ENCODE measurements at regions not wholly inside any gene's neighbourhood (a gene's known extent, or its start where the extent isn't known, plus 50 kb on each side); places are given as distances from the start of the nearest gene placed in this dataset.

GRCh38 chr4:120225527-120225926 is 158.9 kb upstream of the MAD2L1 start:
- TF ChIP-seq, protein P1, sequence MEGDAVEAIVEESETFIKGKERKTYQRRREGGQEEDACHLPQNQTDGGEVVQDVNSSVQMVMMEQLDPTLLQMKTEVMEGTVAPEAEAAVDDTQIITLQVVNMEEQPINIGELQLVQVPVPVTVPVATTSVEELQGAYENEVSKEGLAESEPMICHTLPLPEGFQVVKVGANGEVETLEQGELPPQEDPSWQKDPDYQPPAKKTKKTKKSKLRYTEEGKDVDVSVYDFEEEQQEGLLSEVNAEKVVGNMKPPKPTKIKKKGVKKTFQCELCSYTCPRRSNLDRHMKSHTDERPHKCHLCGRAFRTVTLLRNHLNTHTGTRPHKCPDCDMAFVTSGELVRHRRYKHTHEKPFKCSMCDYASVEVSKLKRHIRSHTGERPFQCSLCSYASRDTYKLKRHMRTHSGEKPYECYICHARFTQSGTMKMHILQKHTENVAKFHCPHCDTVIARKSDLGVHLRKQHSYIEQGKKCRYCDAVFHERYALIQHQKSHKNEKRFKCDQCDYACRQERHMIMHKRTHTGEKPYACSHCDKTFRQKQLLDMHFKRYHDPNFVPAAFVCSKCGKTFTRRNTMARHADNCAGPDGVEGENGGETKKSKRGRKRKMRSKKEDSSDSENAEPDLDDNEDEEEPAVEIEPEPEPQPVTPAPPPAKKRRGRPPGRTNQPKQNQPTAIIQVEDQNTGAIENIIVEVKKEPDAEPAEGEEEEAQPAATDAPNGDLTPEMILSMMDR (IDR thresholded peaks at IDR 0.05), result no peak
- TF ChIP-seq, protein P2, sequence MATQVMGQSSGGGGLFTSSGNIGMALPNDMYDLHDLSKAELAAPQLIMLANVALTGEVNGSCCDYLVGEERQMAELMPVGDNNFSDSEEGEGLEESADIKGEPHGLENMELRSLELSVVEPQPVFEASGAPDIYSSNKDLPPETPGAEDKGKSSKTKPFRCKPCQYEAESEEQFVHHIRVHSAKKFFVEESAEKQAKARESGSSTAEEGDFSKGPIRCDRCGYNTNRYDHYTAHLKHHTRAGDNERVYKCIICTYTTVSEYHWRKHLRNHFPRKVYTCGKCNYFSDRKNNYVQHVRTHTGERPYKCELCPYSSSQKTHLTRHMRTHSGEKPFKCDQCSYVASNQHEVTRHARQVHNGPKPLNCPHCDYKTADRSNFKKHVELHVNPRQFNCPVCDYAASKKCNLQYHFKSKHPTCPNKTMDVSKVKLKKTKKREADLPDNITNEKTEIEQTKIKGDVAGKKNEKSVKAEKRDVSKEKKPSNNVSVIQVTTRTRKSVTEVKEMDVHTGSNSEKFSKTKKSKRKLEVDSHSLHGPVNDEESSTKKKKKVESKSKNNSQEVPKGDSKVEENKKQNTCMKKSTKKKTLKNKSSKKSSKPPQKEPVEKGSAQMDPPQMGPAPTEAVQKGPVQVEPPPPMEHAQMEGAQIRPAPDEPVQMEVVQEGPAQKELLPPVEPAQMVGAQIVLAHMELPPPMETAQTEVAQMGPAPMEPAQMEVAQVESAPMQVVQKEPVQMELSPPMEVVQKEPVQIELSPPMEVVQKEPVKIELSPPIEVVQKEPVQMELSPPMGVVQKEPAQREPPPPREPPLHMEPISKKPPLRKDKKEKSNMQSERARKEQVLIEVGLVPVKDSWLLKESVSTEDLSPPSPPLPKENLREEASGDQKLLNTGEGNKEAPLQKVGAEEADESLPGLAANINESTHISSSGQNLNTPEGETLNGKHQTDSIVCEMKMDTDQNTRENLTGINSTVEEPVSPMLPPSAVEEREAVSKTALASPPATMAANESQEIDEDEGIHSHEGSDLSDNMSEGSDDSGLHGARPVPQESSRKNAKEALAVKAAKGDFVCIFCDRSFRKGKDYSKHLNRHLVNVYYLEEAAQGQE (IDR thresholded peaks at IDR 0.05; ENCODE audit: insufficient read depth in 1 of 2, low read depth in 2 of 2, low read length in 1 of 2), result no peak
- TF ChIP-seq SIN3A (IDR thresholded peaks at IDR 0.05; ENCODE audit: borderline replicate concordance, insufficient read depth, low read depth, low read length) (no peak), POLR2AphosphoS5 (IDR thresholded peaks at IDR 0.05; ENCODE audit: low read depth, low read length) (no peak), TCF7L2 (IDR thresholded peaks at IDR 0.05; ENCODE audit: low read depth, low read length) (no peak)

All from Panc1 (cell line).